Dermis microvascular lymphatic vessel endothelial cell (primary cell): ENCODE measurements at regions not wholly inside any gene's neighbourhood (a gene's known extent, or its start where the extent isn't known, plus 50 kb on each side); places are given as distances from the start of the nearest gene placed in this dataset.
A peak's percentile ranks its signal among the peaks of the same experiment; 100 is the strongest.

Source experiments
- DNase-seq, 2 donors: peaks; one replicate each; pipeline versions ENCODE4 v3.0.0 to v3.0.0-alpha.2; 2010; ENCODE audit warnings: low read depth in 2 of 2

DNA sequence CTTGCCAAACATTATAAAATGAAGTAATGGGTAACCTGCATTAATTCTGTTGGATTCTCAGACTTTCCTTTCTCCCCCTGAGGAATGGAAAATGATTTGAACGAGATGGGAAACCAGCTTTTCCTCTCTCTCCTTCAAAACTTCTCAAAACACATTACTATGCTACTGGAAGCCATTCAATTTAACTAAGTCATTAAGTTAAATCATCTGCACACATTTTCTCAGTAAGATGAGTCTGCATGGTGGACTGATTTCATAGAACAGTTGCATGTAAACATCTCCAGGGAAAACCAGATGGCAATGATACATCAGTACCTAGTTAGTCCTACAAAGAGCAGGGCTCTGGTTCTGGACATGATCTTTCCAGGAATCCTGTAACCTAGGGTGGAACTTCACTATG is 59.9 kb downstream of the BMP4 start:
- no peak for DNase-seq

DNA sequence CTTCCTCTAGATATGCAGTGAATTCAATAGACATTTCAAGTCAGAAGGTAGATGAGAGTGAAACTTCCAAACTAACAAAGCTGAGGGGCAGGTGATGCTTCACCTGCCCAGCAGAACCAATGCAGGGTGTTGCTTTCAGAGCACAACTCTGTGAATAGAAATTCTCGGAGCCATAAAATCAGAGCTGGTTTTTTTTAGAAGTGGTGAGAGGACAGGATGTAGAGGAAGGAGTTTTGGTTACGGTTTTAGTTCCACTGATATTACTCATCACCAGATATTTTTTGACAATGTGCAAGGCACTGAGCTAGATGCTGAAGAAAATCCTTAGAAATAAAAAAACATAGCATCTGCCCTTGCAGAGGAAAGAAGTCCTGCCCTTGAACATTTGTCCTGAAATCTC is 62.2 kb downstream of the BMP4 start:
- DNase-seq, result peak in 1 of 2 donors; percentile 57

DNA sequence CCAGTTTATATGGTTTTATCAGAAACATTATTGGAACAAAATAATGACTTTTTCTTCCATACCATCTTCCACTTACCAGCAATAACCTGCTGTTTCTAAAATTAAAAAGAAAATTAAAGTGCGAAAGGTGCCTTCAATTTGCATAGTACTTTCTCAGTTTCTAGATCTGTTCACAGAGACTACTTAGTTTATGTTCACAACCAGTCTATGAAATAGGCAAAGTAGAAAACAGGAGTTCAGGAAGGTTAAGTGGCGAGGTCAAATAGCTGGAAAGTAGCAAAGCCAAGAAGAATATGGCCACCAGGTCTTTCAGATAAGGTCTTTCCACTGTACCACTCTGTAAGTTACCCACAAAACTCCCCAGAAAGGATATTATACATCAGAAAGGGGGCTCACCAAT is 63.3 kb downstream of the BMP4 start:
- no peak for DNase-seq

DNA sequence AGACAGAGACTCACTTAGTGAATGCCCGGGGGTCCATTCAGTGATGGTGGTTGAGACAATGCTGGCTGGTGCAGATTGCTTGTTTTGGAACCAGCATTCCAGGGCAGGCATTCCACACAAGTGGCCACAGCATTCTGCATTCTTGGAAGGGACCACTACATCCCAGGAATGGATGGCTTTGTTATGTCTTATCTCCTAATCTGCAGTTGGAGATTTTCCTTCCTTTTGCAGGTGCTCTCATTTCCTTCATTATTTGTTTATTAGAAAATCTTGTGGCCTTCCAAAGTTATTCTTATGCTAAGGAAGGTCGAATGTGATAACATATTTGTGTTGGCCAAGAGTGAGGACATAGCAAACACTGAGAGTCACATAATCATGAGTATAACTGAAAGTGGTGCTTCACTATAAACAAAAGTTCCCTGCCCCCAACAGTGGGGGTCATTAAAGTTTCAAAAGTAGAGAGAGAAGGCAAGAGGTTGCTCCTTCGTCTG is 66.0 kb downstream of the BMP4 start:
- peak; percentile 79 to 96 for DNase-seq

DNA sequence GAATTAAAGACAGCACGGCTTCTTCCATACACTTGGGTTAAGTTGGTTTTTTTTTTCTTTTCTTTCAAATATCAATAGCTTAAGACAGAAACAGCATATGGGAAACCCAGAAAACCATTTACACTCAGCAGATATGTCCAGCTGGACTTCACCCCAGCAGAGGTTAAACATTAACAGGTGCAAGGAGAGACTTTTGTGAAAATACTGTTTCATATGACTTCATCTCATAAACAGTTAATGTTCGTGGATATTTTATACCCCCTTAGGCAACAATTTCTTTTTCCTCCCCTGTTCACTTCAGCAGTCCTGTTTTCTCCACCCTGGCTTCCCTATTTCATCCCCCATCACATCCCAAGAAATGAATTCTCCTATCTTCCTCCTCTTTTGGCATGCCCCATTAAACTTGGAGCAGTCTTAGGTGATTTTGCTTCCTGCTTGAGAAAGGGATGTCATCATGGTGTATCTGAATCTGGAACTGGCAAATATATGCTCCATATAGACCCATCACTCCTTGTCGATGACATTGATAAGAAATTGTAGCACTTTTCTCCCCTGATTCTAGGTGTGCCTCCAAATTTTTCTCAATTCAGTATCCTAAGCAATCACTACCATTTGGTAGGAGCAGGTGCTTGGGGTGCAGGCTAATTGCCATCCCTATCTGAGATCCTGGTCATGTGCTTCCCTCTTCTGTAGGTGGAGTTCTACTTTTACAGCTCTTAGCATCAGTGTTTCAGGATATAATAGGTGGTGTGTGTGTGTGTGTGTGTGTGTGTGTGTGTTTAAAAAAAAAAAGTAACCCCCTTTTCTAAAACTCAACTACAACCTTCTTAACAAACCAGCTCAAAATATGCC is 67.9 kb downstream of the BMP4 start:
- no peak for DNase-seq

DNA sequence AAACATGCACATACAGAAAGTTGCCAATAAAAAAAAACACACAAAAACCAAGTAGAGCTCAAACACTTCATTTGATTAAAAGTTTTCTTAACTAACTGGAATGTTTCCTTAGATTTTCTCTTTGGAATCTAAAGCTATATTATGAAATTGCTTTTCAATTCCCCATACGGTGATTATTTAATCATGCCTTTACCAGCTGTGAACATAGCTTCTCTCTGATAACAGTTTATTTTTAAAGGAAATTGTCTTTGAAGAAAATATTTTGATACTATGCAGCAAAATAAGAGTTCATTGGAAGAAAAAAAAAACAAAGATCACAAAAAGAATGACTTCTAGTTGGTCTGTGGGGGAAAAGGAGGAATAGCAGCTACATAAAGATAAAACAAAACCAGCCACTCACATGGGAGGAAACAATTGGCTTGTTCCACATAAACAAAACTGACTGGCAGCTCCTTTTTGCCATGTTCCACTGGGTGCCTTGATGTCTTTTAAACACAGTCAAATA is 71.4 kb downstream of the BMP4 start:
- peak in 1 of 2 donors; percentile 78 for DNase-seq

DNA sequence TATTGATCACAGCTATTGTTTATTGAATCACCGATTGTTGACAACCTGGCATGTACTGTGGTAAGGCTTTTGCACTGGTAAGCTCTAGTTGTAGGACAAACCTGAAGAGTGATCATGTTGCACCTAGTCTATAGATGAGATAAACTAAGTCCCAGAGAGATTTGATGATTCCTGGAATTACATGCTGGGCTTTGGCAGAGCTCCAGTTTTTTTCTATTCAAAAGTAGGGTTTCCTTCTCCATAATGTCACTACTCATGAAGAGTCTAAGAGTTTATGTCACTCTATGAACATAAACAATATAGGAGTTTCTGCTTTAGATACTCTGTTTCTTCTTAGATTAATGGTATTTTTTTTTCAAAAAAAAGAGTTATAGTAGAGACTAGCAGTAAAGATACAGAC is 72.0 kb downstream of the BMP4 start:
- peak in 1 of 2 donors; percentile 26 for DNase-seq

DNA sequence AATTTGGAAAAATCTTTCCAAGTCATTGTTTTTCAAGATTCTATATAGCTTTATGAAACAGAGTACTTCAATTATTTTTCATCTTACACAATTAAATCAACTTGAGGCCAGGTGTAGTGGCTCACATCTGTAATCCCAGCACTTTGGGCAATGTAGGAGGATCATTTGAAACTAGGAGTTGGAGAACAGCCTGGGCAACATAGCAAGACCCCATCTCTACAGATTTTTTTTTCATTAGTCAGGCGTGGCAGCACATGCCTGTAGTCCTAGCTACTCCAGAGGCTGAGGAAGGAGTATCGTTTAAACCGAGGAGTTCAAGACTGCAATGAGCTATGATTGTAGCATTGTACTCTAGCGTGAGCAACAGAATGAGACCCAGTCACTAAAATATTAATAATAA is 72.9 kb downstream of the BMP4 start:
- DNase-seq, result no peak

DNA sequence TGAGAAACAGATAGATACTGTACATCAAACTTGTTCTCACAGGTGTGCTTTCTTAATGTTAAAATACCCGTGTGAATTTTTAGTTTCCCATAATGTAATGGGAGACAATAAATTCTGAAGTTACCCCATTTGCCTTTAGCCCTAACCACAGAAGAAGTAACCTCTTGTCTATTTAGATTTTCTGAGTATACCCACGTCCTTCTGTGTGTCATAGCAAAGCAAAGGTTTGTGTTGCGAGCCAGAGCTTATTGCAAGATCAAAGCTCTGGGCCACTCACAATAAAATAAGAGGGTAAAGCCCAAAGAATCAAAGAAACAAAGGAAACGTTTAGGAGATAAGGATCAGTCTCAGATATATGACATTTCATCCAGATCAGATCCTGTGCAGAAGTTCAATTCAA is 73.9 kb downstream of the BMP4 start:
- DNase-seq, result no peak

DNA sequence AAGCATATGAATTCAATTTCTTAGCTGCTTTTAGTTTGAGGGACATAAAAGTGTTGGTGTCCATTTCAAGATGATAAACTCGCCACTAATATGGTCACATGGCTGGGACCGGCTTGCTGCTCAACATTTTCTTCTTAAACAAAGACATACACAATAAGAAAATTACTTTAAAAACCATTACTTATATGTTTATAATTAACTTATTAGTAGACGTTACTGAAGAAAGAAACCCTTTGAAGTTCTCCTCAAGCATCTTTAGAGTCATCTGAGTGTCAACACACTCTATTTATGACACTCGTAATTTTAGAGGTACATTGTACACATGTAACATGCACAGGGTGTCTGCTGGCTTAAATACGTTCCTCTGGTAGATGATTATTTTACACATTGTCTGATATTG is 74.7 kb downstream of the BMP4 start:
- DNase-seq, result no peak

DNA sequence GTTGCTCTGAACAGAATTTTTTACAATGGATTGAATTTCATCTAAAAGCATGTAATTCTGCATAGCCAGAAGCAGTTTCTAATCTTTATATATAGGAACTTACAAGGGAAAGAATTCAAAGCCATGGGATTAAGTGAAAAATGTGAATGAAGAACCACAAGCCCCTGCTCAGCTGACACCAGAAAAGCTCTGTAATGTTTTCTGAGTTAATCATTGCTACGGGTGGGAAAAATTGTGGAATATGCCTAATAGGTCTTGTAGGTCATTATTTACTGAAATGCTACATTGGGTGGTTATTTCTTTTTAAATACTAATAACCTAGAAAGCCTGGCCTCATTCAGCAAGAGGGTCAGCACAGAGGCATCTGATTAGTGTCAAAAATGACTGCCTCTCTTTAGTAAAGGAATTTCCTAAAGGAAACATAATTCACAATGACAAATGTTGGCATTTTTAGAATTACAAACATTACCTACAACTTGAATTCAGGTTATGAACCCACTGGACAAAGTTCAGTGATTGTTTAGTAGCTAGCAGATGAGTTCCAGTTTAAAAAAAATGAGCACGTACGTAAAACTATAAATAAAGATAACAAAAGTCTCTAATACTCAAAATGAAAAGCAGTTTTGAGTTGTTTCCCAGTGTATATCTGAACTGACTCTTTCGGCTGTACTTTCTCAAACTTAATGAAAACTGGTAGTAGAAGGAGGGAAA is 75.3 kb downstream of the BMP4 start:
- DNase-seq, result peak; percentile 82 to 85

DNA sequence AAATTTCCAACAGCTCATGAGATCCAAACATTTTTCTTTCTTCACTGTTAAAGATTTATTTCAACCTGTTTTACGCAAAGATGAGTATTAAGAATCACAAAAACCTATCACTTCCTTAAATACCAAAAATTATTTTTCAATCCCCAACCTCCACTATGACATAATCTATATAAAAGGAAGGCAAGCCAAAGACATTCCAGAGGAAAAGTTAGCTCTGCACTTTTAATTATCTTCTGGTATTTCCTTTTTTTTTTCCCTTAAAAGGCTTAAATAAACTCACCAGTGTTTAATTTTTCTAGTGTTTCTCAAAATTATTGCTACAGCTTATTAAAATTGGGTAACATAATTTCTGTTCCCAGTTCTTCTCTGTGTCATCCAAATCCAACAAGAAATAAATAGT is 75.9 kb downstream of the BMP4 start:
- no peak for DNase-seq

DNA sequence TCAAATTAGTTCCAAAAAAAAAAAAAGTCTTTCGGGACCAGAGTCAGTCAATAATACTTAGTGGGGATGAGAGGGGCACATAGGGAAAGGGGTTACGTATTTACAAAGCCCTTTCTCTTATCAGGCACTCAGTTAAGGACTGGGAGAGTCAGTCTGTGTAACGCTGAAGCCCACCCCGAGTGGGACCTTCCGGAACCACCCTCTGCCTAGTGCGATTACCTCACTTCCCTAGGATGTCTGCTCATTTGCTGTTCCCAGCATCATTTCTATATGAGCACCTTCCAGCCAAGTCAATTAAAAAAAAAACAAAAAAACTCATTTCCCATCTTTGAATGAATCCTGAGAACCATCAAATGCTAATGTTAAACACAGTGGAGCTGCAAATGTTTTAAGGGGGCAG is 76.9 kb downstream of the BMP4 start:
- DNase-seq, result peak in 1 of 2 donors; percentile 25

DNA sequence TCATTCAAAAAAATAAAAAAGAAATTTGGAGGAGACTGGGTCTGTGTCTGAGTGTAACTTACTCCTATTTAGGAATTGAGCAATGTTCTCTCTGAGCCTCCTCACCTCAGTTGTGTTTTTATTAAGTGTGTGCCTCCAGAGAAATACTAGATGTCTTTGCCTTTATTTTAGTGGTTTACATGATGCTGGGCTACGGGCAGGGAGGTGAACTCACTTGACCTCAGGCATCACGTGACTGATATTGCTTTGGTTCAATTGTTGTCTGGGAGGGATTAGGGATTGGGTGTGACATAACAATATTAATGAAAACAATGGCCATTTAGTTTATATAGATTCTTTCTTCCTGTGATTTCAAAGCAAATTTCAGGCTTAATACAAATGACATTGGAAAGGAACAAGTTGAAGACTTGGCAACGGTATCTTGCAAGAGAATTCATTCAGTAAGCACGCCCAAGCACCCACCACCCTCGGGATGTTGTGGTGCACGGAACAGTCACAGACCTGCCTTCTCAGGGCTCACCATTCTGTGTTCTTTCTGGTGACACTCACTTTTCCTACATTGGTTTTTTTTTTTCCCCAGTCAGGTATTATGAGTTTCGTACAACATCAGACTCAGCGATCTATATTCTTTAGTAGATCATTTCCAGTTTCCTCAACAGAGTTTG is 77.5 kb downstream of the BMP4 start:
- no peak for DNase-seq

DNA sequence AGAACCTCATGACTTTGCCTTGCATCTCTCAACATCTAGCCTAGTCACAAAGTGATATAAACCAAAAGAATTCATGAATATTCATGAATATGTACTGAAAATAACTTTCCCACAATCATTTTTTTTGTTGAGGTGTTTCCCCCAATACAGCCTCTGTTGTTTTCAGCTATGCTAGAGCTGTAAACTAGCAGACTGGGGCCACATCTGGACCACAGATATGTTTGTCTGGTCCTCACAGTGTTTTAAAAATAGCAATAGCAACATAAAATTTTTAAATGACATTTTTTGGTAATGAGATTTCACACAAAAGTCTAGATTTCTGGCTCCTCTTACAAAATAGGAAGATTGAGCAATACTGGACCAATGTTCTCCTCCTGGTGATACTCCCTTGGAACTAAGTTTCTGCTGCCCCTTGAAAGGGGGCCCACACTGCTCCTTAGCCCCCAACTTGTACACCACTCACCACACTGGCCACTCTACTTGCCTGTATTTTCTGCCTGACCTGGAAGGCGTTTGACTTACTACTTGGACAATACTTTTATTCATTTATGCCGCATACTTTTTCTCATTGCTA is 81.2 kb downstream of the BMP4 start:
- no peak for DNase-seq

DNA sequence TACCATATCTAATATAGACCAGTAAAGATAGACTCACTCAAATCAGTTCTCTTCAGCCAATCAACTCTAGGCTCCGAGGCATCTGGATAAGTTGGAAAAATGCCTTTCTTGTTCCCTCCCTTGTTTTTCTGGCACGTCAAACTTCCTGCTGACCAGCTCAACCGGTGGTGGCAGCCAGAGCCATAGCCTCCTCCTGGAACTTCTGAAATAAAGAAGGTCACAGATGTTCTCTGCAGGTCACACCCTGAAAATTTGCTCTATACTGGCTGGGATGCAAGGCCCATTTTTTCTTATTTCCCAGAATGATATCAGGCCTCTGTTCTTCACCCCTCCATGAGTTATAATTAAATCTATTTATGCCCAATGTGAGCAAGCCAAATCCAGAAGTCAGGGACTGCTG is 81.9 kb downstream of the BMP4 start:
- peak in 1 of 2 donors; percentile 41 for DNase-seq

DNA sequence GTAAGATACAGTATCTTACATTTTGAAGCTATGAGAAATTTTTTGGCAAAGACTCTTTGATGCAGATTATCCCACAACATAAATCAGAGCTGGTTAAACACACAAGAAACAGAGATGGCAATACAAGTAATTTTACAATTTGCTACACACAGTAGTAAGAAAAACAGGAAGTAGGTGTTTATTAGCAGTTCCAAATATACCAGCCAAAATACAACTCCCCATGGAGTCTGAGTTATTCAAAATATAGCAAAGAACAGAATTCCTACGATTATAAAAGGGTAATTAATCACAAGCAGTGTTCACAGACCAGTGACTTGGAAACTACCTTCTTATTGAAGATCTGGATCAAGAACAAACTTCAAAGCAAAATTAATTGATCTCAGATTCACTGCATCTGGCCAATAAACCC is 83.9 kb downstream of the BMP4 start:
- no peak for DNase-seq

DNA sequence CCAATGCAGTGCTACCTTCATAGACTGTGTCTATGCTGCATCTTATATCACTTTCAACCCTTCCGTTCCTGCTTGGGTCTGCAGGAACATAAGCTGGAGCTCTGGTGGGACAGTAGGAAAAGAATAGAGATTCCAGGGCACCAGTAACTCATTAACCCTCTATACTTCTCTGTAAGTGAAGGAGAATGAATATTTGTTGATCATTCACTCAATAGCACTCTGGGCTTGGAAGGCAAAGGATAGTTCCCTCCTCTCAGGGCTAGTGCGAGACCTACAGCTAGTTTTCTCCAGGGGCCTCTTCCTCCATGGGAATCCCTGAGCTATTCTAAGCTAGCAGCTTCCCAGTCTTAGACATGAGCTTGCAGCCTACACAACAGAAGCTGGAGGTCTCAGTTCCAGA is 84.7 kb downstream of the BMP4 start:
- no peak for DNase-seq

DNA sequence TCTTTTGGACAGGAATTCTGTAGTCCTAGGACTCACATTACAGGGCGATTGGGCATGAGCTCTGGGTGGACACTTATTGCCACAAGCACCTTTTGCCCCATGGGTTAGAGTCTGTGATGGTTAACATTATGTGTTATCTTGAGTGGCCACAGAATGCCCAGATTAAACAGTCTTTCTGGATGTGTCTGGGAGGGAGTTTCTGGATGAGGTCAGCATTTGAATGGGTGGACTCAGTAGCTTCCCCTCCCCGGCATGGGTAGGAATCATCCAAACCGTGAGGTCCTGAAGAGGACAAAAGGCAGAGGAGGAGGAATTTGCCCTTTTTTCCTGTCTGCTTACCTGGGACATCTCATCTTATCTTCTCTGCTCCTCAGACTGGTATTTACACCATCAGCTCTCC is 85.6 kb downstream of the BMP4 start:
- no peak for DNase-seq

DNA sequence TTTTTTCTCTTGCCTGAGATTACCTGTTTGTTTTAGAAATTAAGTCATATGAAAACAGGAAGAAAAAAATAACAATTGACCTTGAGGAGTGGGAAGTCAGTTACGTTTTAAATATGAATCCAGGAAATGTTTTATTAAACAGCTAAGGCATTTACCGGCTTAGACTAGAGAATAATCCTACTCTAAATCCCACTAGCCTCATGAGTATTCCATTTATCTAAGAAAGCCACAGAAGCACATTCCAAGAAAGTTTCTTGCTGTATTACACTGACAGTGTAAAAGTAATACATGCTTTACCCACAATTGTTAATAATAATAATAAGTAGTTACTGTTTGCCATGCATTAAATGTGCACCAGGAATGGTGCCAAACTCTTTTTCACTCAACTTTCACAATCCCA is 90.9 kb downstream of the BMP4 start:
- no peak for DNase-seq

DNA sequence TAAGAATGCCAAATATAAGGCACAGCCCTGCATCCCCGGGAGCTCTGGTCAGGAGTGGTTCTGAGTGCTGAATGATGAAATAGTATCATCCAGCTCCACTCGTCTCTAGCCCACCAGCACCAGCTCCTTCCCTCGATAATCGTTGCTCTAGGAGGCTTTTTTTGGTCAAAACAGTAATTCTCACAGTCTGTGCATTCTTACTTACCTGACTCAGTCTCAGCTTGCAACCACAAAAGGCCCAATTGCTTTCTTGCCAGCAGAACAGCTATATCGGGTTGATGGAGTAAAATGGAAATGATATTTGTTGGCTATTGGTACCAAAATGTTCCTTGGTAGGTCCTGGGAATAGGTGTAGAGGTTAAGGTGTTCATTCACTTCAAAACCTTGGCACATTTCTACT is 94.8 kb downstream of the BMP4 start:
- no peak for DNase-seq

DNA sequence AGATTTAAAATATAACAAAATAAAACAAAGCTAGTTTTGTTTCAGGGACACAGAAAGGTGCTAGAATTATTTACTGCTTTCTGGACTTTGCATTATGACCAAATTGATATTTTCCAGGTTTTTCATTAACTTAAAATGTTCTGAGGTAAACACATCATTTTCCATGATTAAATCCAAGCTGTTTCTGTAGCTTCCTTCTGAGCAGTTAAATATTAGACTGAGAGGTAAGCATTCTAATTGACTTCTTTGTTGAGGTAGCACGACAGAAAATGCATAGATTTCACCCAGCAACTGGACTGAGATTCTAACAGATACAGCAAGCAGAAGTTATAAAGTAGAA is 98.3 kb downstream of the BMP4 start:
- DNase-seq, result no peak
